ENCODE measurements at regions not wholly inside any gene's neighbourhood (a gene's known extent, or its start where the extent isn't known, plus 50 kb on each side); places are given as distances from the start of the nearest gene placed in this dataset.
"Not testable (repeated sequence)": the region's sequence is repeated elsewhere in the genome, so short reads cannot be mapped to it uniquely, and the experiment has no call there.

GRCh38 chr22:23478175-23478574 lies 101.9 kb downstream of the IGLL1 start:
- Mint-ChIP-seq H3K27ac (ENCODE audit: unreplicated experiment) (no peak overlapping the region), H3K27me3 (ENCODE audit: low read depth) (peaks cover 5% of the 10 kb centered on the region), H3K4me3 (no peak overlapping the region), H3K4me1 (peaks cover 5% of the 10 kb centered on the region), H3K9me3 (peaks cover 3% of the 10 kb centered on the region), H3K36me3 (ENCODE audit: low read depth) (no peaks in the 10 kb centered on the region)
- no peak for TF ChIP-seq CTCF (conservative IDR thresholded peaks at IDR 0.05)
- no peak for DNase-seq (ENCODE audit: low read depth, low spot score)

- H3K27ac Mint-ChIP-seq (ENCODE audit: unreplicated experiment); DNase-seq (ENCODE audit: low read depth, low spot score); H3K27me3 Mint-ChIP-seq (ENCODE audit: low read depth); H3K4me1 Mint-ChIP-seq; H3K9me3 Mint-ChIP-seq; H3K4me3 Mint-ChIP-seq; H3K36me3 Mint-ChIP-seq (ENCODE audit: low read depth): not testable (repeated sequence)
These were observed 105.6 kb downstream of the IGLL1 start for GRCh38 chr22:23474531-23474930.

GRCh38 chr22:23473901-23474300 lies 106.2 kb downstream of the IGLL1 start:
- H3K36me3 Mint-ChIP-seq (ENCODE audit: low read depth): no peaks in the 10 kb centered on the region
- no peak overlapping the region for H3K27ac Mint-ChIP-seq (ENCODE audit: unreplicated experiment)
- DNase-seq (ENCODE audit: low read depth, low spot score): no peak
- no peak for TF ChIP-seq CTCF (conservative IDR thresholded peaks at IDR 0.05)
- no peak overlapping the region for H3K4me3 Mint-ChIP-seq
- H3K4me1 Mint-ChIP-seq: peaks cover 5% of the 10 kb centered on the region
- no peaks in the 10 kb centered on the region for H3K27me3 Mint-ChIP-seq (ENCODE audit: low read depth)
- no peaks in the 10 kb centered on the region for H3K9me3 Mint-ChIP-seq

- not testable (repeated sequence) for H3K36me3 Mint-ChIP-seq (ENCODE audit: low read depth); DNase-seq (ENCODE audit: low read depth, low spot score); H3K9me3 Mint-ChIP-seq; H3K4me3 Mint-ChIP-seq; H3K27me3 Mint-ChIP-seq (ENCODE audit: low read depth); H3K27ac Mint-ChIP-seq (ENCODE audit: unreplicated experiment); H3K4me1 Mint-ChIP-seq
These were observed 107.7 kb downstream of the IGLL1 start for GRCh38 chr22:23472376-23472775.

- TF ChIP-seq CTCF (conservative IDR thresholded peaks at IDR 0.05): no peak
- no peak for DNase-seq (ENCODE audit: low read depth, low spot score)
- H3K4me3 Mint-ChIP-seq: no peak overlapping the region
- no peaks in the 10 kb centered on the region for H3K36me3 Mint-ChIP-seq (ENCODE audit: low read depth)
- no peak overlapping the region for H3K27ac Mint-ChIP-seq (ENCODE audit: unreplicated experiment)
- no peaks in the 10 kb centered on the region for H3K27me3 Mint-ChIP-seq (ENCODE audit: low read depth)
- no peaks in the 10 kb centered on the region for H3K9me3 Mint-ChIP-seq
- H3K4me1 Mint-ChIP-seq: peaks cover 5% of the 10 kb centered on the region
These were observed 108.4 kb downstream of the IGLL1 start for GRCh38 chr22:23471698-23472097.

DNA sequence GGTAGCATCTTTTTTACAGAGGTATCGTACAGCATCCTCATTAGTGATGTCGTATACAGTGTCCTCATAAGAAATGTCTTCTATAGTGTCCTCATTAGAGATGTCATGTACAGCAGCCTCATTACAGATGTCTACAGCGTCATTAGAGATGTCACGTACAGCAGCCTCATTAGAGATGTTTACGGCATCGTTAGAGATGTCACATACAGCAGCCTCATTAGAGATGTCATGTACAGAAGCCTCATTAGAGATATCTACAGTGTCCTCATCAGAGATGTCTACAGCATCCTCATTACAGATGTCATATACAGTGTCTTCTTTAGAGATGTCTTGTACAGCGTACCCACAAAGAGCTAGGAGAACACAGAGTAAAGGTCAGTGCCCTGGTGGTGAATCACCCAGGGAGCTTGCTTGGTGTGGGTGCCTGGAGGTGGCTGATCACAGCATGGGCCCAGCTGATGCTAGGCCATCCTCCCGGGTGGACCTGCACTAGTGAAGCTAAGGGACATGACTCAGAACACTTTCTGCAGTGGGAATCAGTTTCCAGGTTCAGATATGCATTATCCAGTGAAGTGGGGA lies 109.2 kb downstream of the IGLL1 start:
- no peak for TF ChIP-seq CTCF (conservative IDR thresholded peaks at IDR 0.05)
- H3K4me1 Mint-ChIP-seq: peaks cover 5% of the 10 kb centered on the region
- no peak for DNase-seq (ENCODE audit: low read depth, low spot score)
- H3K27ac Mint-ChIP-seq (ENCODE audit: unreplicated experiment): no peak overlapping the region
- H3K9me3 Mint-ChIP-seq: no peaks in the 10 kb centered on the region
- no peaks in the 10 kb centered on the region for H3K36me3 Mint-ChIP-seq (ENCODE audit: low read depth)
- no peak overlapping the region for H3K4me3 Mint-ChIP-seq
- no peaks in the 10 kb centered on the region for H3K27me3 Mint-ChIP-seq (ENCODE audit: low read depth)

All from neural crest cell (in vitro differentiated cells).